AG10803 (cell line): ENCODE measurements at regions not wholly inside any gene's neighbourhood (a gene's known extent, or its start where the extent isn't known, plus 50 kb on each side); places are given as distances from the start of the nearest gene placed in this dataset.

Source experiments
- DNase-seq: peaks from one replicate; pipeline ENCODE4 v3.0.0; 2010; ENCODE audit warnings: low read depth
- H3K4me3 ChIP-seq: 2 replicates; pipeline ENCODE4 v1.5.1; 2011; ENCODE audit warnings: mild to moderate bottlenecking, low read length, control low read depth
- CTCF ChIP-seq: conservative IDR thresholded peaks from 2 replicates; pipeline ENCODE4 v1.5.1; 2011; ENCODE audit warnings: mild to moderate bottlenecking, low read length, control low read depth, inconsistent platforms

- no peak for TF ChIP-seq CTCF
- no peak for DNase-seq
- H3K4me3 ChIP-seq = no peak overlapping the region
Observed at GRCh38 chr18:66759050-66759828, 155.3 kb upstream of the CDH19 start.

- DNase-seq = no peak
- no peak overlapping the region for H3K4me3 ChIP-seq
- no peak for TF ChIP-seq CTCF
Observed at GRCh38 chr18:66757946-66758345, 154.1 kb upstream of the CDH19 start.

- no peak for TF ChIP-seq CTCF
- DNase-seq = no peak
- H3K4me3 ChIP-seq = no peak overlapping the region
Observed at GRCh38 chr18:66754335-66754734, 150.4 kb upstream of the CDH19 start.

- TF ChIP-seq CTCF = no peak
- no peak for DNase-seq
- H3K4me3 ChIP-seq = no peak overlapping the region
Observed at GRCh38 chr18:66752733-66753132, 148.8 kb upstream of the CDH19 start.

GRCh38 chr18:66749481-66750035, 145.7 kb upstream of the CDH19 start:
- DNase-seq = no peak
- H3K4me3 ChIP-seq = no peak overlapping the region
- no peak for TF ChIP-seq CTCF

GRCh38 chr18:66749030-66749429, 145.1 kb upstream of the CDH19 start:
- DNase-seq = no peak
- no peak overlapping the region for H3K4me3 ChIP-seq
- no peak for TF ChIP-seq CTCF

GRCh38 chr18:66742832-66743231, 138.9 kb upstream of the CDH19 start:
- DNase-seq = no peak
- no peak for TF ChIP-seq CTCF
- no peak overlapping the region for H3K4me3 ChIP-seq
